Activated T-cell treated with anti-CD3 and anti-CD28 coated beads for 24 hours (primary cell): ENCODE measurements at regions not wholly inside any gene's neighbourhood (a gene's known extent, or its start where the extent isn't known, plus 50 kb on each side); places are given as distances from the start of the nearest gene placed in this dataset.

Experiments used
- DNase-seq: peaks from one replicate; pipeline ENCODE4 v3.0.0-alpha.2; 2020; ENCODE audit warnings: low read depth

DNA sequence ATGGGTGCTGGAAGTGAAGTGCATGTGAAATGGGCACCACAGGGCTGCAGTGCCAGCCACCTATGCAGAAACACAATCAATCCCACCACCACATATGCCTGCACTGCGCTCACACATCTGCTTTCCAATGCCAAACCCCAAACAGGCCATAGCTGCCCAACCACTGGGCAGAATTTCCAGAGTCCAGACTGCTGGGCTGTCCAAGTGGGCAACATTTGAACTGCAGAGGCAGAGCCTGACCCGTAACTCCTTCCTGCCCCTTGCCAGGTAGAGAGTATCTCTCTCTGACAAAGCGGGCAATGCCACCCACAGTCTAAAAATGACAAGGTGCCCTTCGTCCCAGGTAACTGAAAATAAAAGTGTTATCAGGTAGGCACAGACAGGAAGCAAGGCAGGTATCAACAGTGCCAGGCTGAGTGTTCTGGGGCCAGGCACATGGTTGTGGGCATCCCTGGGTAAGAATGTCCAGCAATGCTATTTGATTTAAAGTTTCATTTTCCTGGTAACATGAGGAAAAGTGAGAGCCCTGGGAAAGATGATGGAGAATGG is 79.5 kb downstream of the FOXA2 start:
- no peak for DNase-seq

- no peak for DNase-seq
These were observed 80.8 kb downstream of the FOXA2 start for GRCh38 chr20:22503577-22503976.

DNA sequence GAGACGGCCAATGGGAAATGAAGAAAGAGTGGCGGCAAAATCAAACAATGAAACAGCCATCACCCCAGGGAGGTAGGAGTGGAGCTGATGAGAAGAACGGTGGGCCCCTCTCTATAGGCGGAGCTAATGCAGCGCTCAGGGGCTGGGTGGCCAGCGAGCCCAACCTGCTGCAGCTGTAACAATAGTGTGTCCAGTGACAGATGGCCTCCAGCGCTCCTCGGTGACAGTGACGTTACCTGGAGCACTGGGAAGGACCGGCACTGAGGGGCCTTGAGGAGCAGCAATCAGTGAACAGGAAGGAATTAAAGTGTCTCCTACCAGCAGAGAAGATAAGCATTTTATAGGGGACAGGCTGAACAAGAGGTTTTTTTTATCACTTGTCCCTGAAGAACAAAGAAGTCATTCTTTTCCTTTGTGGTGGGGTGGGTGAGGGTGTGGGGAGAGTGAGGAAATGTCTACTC is 81.6 kb downstream of the FOXA2 start:
- DNase-seq = no peak

GRCh38 chr20:22501566-22502344 is 82.6 kb downstream of the FOXA2 start:
- no peak for DNase-seq

- no peak for DNase-seq
These were observed 83.3 kb downstream of the FOXA2 start for GRCh38 chr20:22501034-22501433.

GRCh38 chr20:22499515-22500166 is 84.7 kb downstream of the FOXA2 start:
- no peak for DNase-seq

- no peak for DNase-seq
These were observed 87.6 kb downstream of the FOXA2 start for GRCh38 chr20:22496817-22497216.

DNA sequence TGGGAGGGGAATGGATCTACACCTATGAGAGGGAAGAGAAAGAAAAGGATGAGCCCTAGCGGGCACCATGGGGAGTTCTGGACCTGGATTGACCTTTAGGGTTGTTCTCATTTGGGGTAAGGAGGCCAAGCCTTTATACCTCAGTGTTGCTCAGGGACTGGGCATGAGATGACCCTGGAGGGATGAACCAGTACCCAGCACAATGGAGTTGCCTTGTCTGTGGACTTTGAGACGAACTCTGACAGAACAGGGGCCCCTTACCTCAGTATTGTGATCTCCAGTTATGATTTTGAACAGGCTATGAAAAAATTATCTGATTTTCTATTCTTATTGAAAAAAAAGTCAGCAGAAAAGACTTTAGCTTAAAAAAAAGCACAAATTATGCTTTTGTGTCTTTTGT is 88.6 kb downstream of the FOXA2 start:
- no peak for DNase-seq

DNA sequence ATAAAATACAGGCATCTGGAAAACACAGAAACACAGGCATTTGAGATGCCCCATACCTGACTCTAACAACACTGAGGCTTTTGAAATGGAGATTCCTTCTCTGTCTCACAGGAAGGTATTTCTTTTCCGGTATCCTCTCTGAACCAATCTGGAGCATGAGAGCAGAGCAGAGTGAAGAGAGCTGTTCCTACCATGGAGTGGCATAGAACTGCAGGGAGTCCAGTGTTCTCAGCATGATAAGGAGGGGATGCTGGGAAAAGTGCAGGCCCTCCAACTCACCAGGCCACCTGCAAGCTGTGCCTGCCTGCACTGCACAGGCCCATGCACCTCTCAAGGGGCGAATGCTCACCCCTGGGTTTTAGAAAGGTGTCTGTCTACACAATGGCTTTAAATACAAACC is 89.2 kb downstream of the FOXA2 start:
- no peak for DNase-seq

GRCh38 chr20:22492497-22492896 is 91.9 kb downstream of the FOXA2 start:
- DNase-seq = no peak

DNA sequence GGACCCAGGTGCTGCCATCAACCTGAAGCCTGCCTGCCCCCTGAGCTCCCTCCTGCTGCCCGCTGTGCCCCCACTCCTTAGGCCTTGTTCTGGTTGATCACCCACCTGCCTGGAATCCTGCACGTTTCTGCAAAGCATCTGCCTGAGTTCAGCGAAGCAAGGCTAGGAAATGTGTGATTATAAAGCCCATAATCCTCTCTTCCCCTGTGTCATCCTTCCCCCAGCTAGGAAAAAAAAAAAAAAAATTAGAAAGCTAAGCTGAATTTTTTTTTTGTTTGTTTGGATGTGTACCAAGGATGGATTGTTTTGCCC is 93.2 kb downstream of the FOXA2 start:
- no peak for DNase-seq

- no peak for DNase-seq
These were observed 93.8 kb downstream of the FOXA2 start for GRCh38 chr20:22490287-22491193.

DNA sequence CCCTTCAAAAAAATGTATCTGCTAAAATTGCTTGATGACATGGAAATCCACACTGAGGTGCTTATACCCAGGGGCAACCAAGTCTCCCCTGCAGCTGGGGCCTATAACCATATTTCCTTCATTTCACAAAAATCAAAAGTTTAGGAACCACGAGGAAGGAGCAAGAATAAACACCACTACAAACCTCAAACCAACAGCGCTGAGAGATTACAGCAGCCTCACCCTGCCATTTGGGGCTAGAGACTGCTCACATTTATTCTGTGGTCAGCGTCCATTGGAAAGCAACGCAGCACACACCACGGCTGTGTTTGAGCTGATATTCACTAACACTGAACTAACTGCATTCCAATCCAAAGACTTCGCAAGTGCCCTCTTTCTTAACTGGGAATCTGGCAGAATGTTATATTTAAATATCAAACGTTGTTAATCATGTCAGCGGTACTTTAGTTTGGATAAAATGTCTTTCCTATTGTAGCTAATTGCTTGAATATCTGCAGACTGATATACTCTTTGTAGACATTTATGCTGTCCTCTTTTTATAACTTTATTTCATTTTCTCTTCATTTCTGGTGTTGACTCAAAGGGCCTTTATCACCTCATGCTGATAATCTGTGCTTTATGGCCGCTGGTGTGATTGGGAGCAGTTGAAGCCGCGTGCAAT is 94.6 kb downstream of the FOXA2 start:
- DNase-seq = no peak

- DNase-seq = no peak
These were observed 104.0 kb downstream of the FOXA2 start for GRCh38 chr20:22480336-22480735.

DNA sequence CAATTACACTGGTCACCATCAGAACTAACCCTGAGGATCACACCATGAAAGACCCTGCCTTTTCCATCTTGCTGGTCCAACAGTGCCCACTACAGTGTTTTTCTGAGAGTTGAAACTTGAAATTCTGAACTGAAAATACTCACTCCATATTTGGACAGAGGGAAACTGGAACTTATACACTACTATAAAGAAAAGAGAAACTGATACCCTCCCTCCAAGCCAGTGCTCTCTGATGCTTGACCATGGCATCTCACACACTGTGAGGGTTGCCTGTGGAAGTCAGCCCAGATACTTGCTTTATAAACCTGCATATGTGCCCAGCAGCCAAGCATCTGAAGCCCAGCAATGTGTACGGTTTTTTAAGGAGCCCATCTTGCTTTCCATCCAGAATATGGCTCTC is 108.7 kb downstream of the FOXA2 start:
- no peak for DNase-seq

DNA sequence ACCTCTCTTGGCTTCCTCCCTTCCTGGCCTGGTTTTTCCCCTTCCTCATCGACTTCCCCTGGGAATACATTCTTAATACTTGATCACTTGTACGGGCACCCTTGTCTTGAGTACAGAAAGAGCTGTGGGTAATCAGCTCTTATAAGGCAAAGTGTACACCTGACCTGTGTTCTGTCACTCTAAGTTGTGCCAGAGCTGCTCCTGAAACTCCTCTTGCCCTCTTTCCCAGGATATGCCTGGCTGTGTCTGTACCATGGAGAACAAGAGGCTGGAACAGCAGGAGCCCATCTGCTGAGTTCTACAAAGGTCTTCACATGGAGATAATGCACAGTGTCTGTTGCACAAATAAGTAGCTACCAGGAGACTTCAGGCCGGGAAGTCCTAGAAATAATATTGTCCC is 110.1 kb downstream of the FOXA2 start:
- no peak for DNase-seq

- DNase-seq = no peak
These were observed 111.1 kb downstream of the FOXA2 start for GRCh38 chr20:22473293-22473692.

GRCh38 chr20:22472447-22473100 is 111.8 kb downstream of the FOXA2 start:
- no peak for DNase-seq

DNA sequence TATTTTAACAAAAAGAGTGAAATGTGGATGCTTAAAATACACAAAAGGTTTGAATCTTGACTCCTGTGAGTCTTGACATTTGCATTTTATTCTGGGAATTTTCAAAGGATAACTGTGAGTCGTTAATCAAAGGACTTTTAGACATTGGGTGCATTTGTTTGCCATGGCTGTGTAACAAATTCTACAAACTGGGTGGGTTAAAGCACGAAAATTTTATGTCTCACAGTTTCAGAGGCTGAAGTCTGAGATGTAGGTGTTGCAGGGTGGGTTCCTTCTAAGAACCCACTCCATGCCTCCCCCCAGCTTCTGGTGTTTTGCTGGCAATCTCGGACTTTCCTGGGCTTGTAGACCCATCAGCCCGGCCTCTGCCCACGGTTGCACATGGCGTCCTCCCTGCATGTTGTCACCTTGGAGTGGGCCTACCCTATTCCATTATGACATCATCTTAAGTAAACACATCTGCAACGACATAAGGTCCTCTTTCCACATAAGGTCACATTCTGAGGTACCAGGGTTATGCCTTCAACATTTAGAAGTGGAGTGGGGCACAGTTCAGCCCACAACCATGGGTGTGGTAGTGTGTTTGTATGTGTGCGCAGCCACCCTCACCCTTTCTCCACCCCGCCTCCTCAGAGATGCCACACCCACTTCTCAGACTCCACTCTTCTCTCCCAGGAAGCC is 113.1 kb downstream of the FOXA2 start:
- DNase-seq = no peak

DNA sequence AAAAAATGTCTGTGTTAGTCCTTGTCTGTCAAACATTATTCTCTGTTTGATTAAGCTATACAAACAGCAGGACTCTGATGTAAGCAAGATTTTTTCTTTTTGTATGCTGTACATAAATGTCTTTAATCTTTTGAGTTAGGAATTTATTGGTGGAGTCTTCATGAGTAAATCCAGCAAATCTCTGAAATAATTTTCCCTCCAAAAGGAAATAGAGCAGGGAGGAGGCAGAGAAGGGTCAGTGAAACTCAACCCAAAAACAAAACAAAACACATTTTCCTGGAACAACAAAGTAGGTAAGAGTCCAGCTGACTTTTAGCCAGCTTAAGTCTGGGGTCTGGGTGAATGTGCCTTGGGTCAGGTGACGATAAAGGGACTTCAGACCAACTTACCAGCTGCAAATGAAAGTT is 113.7 kb downstream of the FOXA2 start:
- DNase-seq = no peak
